ENCODE measurements at regions not wholly inside any gene's neighbourhood (a gene's known extent, or its start where the extent isn't known, plus 50 kb on each side); places are given as distances from the start of the nearest gene placed in this dataset.

DNA sequence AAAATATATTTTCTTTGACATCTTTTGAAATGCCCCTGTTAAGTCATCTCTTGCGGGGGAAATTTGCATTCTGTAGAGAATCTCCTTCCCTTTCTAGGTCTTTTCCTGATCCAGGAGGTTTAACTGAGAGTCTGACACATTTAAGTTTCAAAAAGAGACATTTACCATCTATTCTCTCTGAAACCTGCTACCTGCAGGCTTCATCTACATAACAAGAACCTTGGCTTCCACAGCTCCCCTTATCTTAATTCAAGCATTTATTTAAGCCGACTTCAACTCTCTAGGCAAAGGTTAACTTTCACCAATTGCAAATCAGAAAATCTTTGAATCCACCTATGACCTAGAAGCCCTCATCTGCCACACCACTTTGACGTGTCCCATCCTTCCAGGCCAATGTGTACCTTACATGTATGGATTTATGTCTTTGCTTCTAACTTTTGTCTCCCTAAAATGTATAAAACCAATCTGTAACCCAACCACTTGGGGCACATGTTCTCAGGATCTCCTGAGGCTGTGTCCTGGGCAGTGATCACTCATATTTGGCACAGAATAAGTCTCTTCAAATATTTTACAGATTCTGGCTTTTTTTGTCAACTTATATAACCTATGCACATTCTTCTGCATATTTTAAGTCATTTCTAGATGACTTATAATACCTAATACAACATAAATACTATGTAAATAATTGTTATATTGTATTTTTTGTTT is 666.7 kb downstream of the UTRN start:
- H3K4me3 Mint-ChIP-seq (ENCODE audit: unreplicated experiment), result no peak overlapping the region
- H3K4me1 Mint-ChIP-seq (ENCODE audit: unreplicated experiment), result no peaks in the 10 kb centered on the region
- H3K27ac Mint-ChIP-seq (ENCODE audit: unreplicated experiment), result no peak overlapping the region
- TF ChIP-seq, protein P1, sequence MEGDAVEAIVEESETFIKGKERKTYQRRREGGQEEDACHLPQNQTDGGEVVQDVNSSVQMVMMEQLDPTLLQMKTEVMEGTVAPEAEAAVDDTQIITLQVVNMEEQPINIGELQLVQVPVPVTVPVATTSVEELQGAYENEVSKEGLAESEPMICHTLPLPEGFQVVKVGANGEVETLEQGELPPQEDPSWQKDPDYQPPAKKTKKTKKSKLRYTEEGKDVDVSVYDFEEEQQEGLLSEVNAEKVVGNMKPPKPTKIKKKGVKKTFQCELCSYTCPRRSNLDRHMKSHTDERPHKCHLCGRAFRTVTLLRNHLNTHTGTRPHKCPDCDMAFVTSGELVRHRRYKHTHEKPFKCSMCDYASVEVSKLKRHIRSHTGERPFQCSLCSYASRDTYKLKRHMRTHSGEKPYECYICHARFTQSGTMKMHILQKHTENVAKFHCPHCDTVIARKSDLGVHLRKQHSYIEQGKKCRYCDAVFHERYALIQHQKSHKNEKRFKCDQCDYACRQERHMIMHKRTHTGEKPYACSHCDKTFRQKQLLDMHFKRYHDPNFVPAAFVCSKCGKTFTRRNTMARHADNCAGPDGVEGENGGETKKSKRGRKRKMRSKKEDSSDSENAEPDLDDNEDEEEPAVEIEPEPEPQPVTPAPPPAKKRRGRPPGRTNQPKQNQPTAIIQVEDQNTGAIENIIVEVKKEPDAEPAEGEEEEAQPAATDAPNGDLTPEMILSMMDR (IDR thresholded peaks at IDR 0.05; ENCODE audit: unreplicated experiment), result no peak
- no peak for DNase-seq (ENCODE audit: low spot score)
- peaks cover 3% of the 10 kb centered on the region for H3K36me3 Mint-ChIP-seq (ENCODE audit: low read depth, unreplicated experiment)
- H3K9me3 Mint-ChIP-seq (ENCODE audit: unreplicated experiment), result no peaks in the 10 kb centered on the region
- no peaks in the 10 kb centered on the region for H3K27me3 Mint-ChIP-seq (ENCODE audit: unreplicated experiment)

DNA sequence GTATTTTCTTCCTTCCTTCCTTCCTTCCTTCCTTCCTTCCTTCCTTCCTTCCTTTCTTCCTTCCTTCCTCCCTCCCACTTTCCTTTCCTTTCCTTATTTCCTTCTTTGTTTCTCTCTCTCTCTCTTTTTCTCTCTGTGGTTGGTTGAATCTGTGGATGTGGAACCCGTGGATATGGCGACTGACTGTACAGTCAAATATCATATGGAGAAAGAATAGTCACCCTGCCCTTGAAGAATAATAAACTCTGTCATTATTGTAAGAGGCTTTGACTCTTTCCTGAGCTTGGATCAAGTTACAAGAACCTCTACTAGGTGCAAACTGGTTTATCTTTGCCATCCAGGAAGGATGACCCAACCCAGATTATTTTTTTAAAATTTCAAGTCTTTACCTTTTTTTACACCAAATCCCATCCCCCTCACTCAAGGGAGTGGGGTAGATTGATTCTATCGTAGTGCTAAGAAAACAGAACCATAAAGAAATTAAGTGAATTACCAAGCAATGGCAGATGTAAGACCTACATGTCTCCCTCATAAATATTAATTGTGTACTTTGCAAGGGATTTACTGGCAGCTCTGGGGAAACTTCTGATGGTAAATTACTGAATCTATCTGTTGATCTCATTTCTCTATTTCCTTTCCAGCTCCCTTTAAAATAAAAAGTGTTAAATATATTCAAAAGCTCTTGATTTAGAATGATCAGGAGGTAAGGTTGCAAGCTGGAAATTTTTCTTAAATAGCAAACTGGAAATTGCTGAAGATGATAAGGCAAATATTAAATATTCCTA is 667.5 kb downstream of the UTRN start:
- Mint-ChIP-seq H3K9me3 (ENCODE audit: unreplicated experiment) (no peaks in the 10 kb centered on the region), H3K27ac (ENCODE audit: unreplicated experiment) (no peak overlapping the region), H3K4me3 (ENCODE audit: unreplicated experiment) (no peak overlapping the region), H3K36me3 (ENCODE audit: low read depth, unreplicated experiment) (peaks cover 3% of the 10 kb centered on the region), H3K27me3 (ENCODE audit: unreplicated experiment) (no peaks in the 10 kb centered on the region), H3K4me1 (ENCODE audit: unreplicated experiment) (no peaks in the 10 kb centered on the region)
- TF ChIP-seq, protein P1 (IDR thresholded peaks at IDR 0.05; ENCODE audit: unreplicated experiment), result no peak
- DNase-seq (ENCODE audit: low spot score), result no peak

DNA sequence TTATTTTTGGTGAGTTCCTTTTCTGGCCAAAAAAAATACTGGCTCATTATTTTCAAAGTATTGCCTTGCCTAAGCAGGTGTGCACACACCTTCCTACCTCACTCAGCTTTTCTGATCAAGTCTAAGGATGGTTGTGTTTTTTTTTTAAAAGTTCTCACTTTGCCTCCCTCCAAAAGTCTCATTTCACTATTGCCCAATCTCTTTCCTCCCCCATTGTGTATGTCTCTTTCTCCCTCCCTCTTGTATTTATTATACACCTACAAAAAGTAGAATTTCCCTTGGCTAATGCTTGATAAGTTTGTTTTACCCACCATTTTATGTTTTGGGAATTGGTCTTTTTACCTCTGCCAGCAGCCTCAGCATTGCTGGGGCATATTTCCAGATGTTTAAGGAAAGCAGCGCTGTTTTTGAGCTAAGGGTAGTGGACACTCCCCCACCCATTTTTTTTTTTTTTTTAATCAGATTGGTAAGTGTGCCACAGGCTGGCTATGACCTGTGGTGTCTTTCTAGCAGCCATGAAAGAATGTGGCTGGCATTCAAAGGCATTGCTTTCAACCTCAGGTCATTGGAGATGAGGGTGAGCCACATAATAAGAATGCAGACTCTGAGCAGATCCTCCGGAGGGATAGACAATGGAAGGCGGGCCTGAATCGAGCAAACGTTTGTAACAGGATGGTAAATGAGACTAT is 668.6 kb downstream of the UTRN start:
- H3K36me3 Mint-ChIP-seq (ENCODE audit: low read depth, unreplicated experiment), result peaks cover 3% of the 10 kb centered on the region
- peaks cover 2% of the 10 kb centered on the region for H3K27me3 Mint-ChIP-seq (ENCODE audit: unreplicated experiment)
- no peak overlapping the region for H3K27ac Mint-ChIP-seq (ENCODE audit: unreplicated experiment)
- no peak overlapping the region for H3K4me3 Mint-ChIP-seq (ENCODE audit: unreplicated experiment)
- H3K4me1 Mint-ChIP-seq (ENCODE audit: unreplicated experiment), result no peaks in the 10 kb centered on the region
- TF ChIP-seq, protein P1 (IDR thresholded peaks at IDR 0.05; ENCODE audit: unreplicated experiment), result no peak
- H3K9me3 Mint-ChIP-seq (ENCODE audit: unreplicated experiment), result no peaks in the 10 kb centered on the region
- no peak for DNase-seq (ENCODE audit: low spot score)

DNA sequence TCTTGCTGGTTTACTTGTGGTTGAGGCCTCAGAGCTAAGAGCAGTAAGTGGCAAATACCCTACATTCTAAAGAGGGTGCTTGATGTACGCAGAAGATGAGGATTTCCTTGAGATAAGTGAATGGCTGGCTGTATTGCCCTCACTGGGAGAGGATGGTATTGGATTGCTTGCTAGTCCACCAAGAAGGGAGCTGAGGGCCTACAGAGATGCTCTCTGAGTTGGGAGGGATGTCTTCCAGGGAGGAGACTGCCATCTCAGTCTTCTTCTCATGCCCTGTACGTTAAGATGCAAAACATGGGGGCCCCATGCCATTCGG is 669.1 kb downstream of the UTRN start:
- no peaks in the 10 kb centered on the region for H3K9me3 Mint-ChIP-seq (ENCODE audit: unreplicated experiment)
- TF ChIP-seq, protein P1 (IDR thresholded peaks at IDR 0.05; ENCODE audit: unreplicated experiment), result no peak
- no peaks in the 10 kb centered on the region for H3K4me1 Mint-ChIP-seq (ENCODE audit: unreplicated experiment)
- H3K27ac Mint-ChIP-seq (ENCODE audit: unreplicated experiment), result no peak overlapping the region
- no peak for DNase-seq (ENCODE audit: low spot score)
- peaks cover 2% of the 10 kb centered on the region for H3K27me3 Mint-ChIP-seq (ENCODE audit: unreplicated experiment)
- peaks cover 3% of the 10 kb centered on the region for H3K36me3 Mint-ChIP-seq (ENCODE audit: low read depth, unreplicated experiment)
- no peak overlapping the region for H3K4me3 Mint-ChIP-seq (ENCODE audit: unreplicated experiment)

DNA sequence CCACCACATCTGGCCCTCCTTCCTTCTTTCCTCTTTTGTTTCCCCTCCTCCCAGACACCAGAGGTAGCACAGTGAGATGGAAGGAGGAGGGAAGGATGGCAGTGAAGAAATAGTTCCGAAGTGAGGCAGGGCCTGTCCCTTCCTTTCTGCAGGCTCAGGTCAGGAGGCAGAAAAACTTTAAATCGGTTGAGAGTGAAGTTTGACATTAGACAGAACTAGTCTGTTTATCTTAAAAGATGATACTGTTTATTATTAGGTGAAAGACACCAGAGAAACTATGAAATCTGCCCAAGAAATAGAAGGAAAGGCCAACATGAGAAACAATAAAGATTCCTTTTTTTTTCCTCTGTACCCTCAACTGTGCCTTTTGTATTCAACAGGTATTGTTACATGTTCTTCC is 670.3 kb downstream of the UTRN start:
- Mint-ChIP-seq H3K9me3 (ENCODE audit: unreplicated experiment) (no peaks in the 10 kb centered on the region), H3K4me1 (ENCODE audit: unreplicated experiment) (no peaks in the 10 kb centered on the region), H3K27ac (ENCODE audit: unreplicated experiment) (no peak overlapping the region), H3K36me3 (ENCODE audit: low read depth, unreplicated experiment) (peaks cover 3% of the 10 kb centered on the region), H3K27me3 (ENCODE audit: unreplicated experiment) (peaks cover 2% of the 10 kb centered on the region), H3K4me3 (ENCODE audit: unreplicated experiment) (no peak overlapping the region)
- TF ChIP-seq, protein P1 (IDR thresholded peaks at IDR 0.05; ENCODE audit: unreplicated experiment), result no peak
- no peak for DNase-seq (ENCODE audit: low spot score)

All from endothelial cell (in vitro differentiated cells).